GM12873 (cell line): ENCODE measurements at regions not wholly inside any gene's neighbourhood (a gene's known extent, or its start where the extent isn't known, plus 50 kb on each side); places are given as distances from the start of the nearest gene placed in this dataset.

Experiments
- CTCF ChIP-seq: IDR thresholded peaks from 2 replicates; pipeline ENCODE4 v1.5.1; 2012; ENCODE audit warnings: low read depth, mild to moderate bottlenecking, moderate library complexity, low read length, control low read depth; ENCODE audit not compliant: insufficient read depth; ENCODE audit errors: missing control alignments

GRCh38 chr14:30389134-30389876 lies 169.7 kb upstream of the G2E3 start:
- no peak for TF ChIP-seq CTCF

GRCh38 chr14:30389877-30390385 lies 169.0 kb upstream of the G2E3 start:
- TF ChIP-seq CTCF, result no peak

- TF ChIP-seq CTCF, result no peak
These were observed 163.9 kb upstream of the G2E3 start for GRCh38 chr14:30395065-30395464.

GRCh38 chr14:30402846-30403245 lies 156.1 kb upstream of the G2E3 start:
- TF ChIP-seq CTCF, result no peak

- TF ChIP-seq CTCF, result no peak
These were observed 155.2 kb upstream of the G2E3 start for GRCh38 chr14:30403791-30404190.

- TF ChIP-seq CTCF, result no peak
These were observed 148.0 kb upstream of the G2E3 start for GRCh38 chr14:30410986-30411385.

- TF ChIP-seq CTCF, result no peak
These were observed 141.8 kb upstream of the G2E3 start for GRCh38 chr14:30417121-30417520.
